Erythroblast (primary cell): ENCODE measurements at regions not wholly inside any gene's neighbourhood (a gene's known extent, or its start where the extent isn't known, plus 50 kb on each side); places are given as distances from the start of the nearest gene placed in this dataset.

Experiments
- GATA1 ChIP-seq: IDR thresholded peaks from 2 replicates; pipeline ENCODE4 v1.6.1; 2011; ENCODE audit warnings: low read depth, mild to moderate bottlenecking, control low read depth, low read length, moderate library complexity
- POLR2A ChIP-seq: IDR thresholded peaks from 2 replicates; pipeline ENCODE4 v1.6.1; 2011; ENCODE audit warnings: mild to moderate bottlenecking, low read length

GRCh38 chr17:77446940-77447634 is 306.3 kb downstream of the SEC14L1 start:
- no peak for TF ChIP-seq POLR2A
- no peak for TF ChIP-seq GATA1
